ENCODE measurements at regions not wholly inside any gene's neighbourhood (a gene's known extent, or its start where the extent isn't known, plus 50 kb on each side); places are given as distances from the start of the nearest gene placed in this dataset.

- TF ChIP-seq, protein P1, sequence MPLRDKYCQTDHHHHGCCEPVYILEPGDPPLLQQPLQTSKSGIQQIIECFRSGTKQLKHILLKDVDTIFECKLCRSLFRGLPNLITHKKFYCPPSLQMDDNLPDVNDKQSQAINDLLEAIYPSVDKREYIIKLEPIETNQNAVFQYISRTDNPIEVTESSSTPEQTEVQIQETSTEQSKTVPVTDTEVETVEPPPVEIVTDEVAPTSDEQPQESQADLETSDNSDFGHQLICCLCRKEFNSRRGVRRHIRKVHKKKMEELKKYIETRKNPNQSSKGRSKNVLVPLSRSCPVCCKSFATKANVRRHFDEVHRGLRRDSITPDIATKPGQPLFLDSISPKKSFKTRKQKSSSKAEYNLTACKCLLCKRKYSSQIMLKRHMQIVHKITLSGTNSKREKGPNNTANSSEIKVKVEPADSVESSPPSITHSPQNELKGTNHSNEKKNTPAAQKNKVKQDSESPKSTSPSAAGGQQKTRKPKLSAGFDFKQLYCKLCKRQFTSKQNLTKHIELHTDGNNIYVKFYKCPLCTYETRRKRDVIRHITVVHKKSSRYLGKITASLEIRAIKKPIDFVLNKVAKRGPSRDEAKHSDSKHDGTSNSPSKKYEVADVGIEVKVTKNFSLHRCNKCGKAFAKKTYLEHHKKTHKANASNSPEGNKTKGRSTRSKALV (CRISPR knock-in tag; IDR thresholded peaks at IDR 0.05) = no peak
- no peak for TF ChIP-seq CBX1 (IDR thresholded peaks at IDR 0.05; ENCODE audit: low read depth)
These were observed 316.4 kb downstream of the MCTP2 start (continued) for GRCh38 chr15:94547711-94548110.

GRCh38 chr15:94555841-94556519, 324.6 kb downstream of the MCTP2 start:
- Histone ChIP-seq H3K4me3 (replicated peaks in 1 of 3; ENCODE audit: insufficient read depth in 1 of 3, low read depth in 2 of 3, low read length in 3 of 3) (no peak overlapping the region), H3K9me3 (ENCODE audit: low read length) (peaks cover 64% of the 10 kb centered on the region), H3K27me3 (ENCODE audit: control insufficient read depth in 1 of 2, insufficient read depth in 2 of 2, low read length in 2 of 2) (no peaks in the 10 kb centered on the region), H3K36me3 (replicated peaks in 1 of 2; ENCODE audit: control insufficient read depth in 1 of 2, insufficient read depth in 2 of 2, low read length in 2 of 2) (no peaks in the 10 kb centered on the region), H2AFZ (ENCODE audit: low read length) (no peak overlapping the region), H3K4me2 (ENCODE audit: low read depth, low read length) (no peak overlapping the region), H4K20me1 (ENCODE audit: insufficient read depth, low read length) (no peaks in the 10 kb centered on the region), H3K4me1 (ENCODE audit: insufficient read depth, low read length) (no peaks in the 10 kb centered on the region), H3K9ac (ENCODE audit: insufficient read depth, low read depth, low read length) (no peak overlapping the region), H3K27ac (ENCODE audit: extremely low read length, insufficient read depth, low read length) (no peak overlapping the region), H3K79me2 (ENCODE audit: insufficient read depth, low read length) (no peaks in the 10 kb centered on the region)
- ChIA-PET POLR2A (no interaction called here), CTCF (ENCODE audit: low intra/inter-chr PET ratio, low total read pairs) (no interaction called here)
- no peak for DNase-seq (ENCODE audit: low spot score)
- FAIRE-seq = no peak
- no TSS peak for BruUV-seq (replicated peaks)
- intact Hi-C loops (cut with micrococcal nuclease; ENCODE audit: unreplicated experiment) (no loop called here), in situ Hi-C loops (cut with HindIII; ENCODE audit: extremely low pct_ligation_motif_present, low pct_unique_long_range_greater_than_20kb) (no loop called here)
- no peak for ATAC-seq
- WGBS (ENCODE audit: low lambda C conversion rate) = 15% methylated on average over 2 of the region's 2 CpGs
- TF ChIP-seq POGZ (CRISPR knock-in tag; IDR thresholded peaks at IDR 0.05) = no peak
- TF ChIP-seq FOXP1 (IDR thresholded peaks at IDR 0.05) = 0 out of 2 replicates have a peak, but pooled peaks have one; percentile 17
- no peak for TF ChIP-seq FOXP1 (CRISPR knock-in tag; IDR thresholded peaks at IDR 0.05)
